SU-DHL-6 (cell line): ENCODE measurements at regions not wholly inside any gene's neighbourhood (a gene's known extent, or its start where the extent isn't known, plus 50 kb on each side); places are given as distances from the start of the nearest gene placed in this dataset.
"Not testable (repeated sequence)": the region's sequence is repeated elsewhere in the genome, so short reads cannot be mapped to it uniquely, and the experiment has no call there.

Experiments
- H2AFZ ChIP-seq: fragments of 200-600 bp; sonication (generic); 2 replicates; pipeline ENCODE4 v1.6.1; 2014; ENCODE audit warnings: low read depth, mild to moderate bottlenecking, moderate library complexity, mixed read lengths, antibody characterized with exemption, low read length; ENCODE audit not compliant: severe bottlenecking
- H3F3A ChIP-seq: fragments of 200-600 bp; shearing (Covaris generic); 2 replicates; pipeline ENCODE4 v1.6.0; 2016; ENCODE audit warnings: antibody characterized with exemption, mild to moderate bottlenecking; ENCODE audit not compliant: insufficient read depth
- H3K27ac ChIP-seq: fragments of 200-600 bp; sonication (generic); 2 replicates; pipeline ENCODE4 v1.5.1; 2016; ENCODE audit warnings: low read depth, mild to moderate bottlenecking, low read length, moderate library complexity, mixed read lengths
- H3K27me3 ChIP-seq: fragments of 200-600 bp; sonication (generic), shearing (Covaris generic); 2 replicates; pipeline ENCODE4 v1.6.0; 2014; ENCODE audit warnings: mild to moderate bottlenecking, low read length
- H3K36me3 ChIP-seq: fragments of 200-600 bp; sonication (generic); 2 replicates; pipeline ENCODE4 v1.6.1; 2014; ENCODE audit warnings: mild to moderate bottlenecking, low read length, mixed read lengths
- H3K4me2 ChIP-seq: fragments of 300-600, 200-600 bp; shearing (Covaris generic), sonication (generic); 2 replicates; pipeline ENCODE4 v1.6.0; 2014; ENCODE audit warnings: low read length, low read depth, mild to moderate bottlenecking; ENCODE audit not compliant: poor library complexity, severe bottlenecking
- H3K4me3 ChIP-seq: fragments of 200-600 bp; sonication (generic); 2 replicates; pipeline ENCODE4 v1.5.1; 2014; ENCODE audit warnings: antibody characterized with exemption, low read length, mild to moderate bottlenecking, mixed read lengths; ENCODE audit not compliant: insufficient read depth, poor library complexity, severe bottlenecking
- H3K79me2 ChIP-seq: fragments of 200-600 bp; sonication (generic); 2 replicates; pipeline ENCODE4 v1.6.1; 2014; ENCODE audit warnings: mild to moderate bottlenecking, low read length, moderate library complexity; ENCODE audit not compliant: insufficient read depth
- H3K9ac ChIP-seq: fragments of 200-600 bp; sonication (generic); 2 replicates; pipeline ENCODE4 v1.7.0; 2014; ENCODE audit warnings: mild to moderate bottlenecking, low read length
- H3K9me2 ChIP-seq: fragments of 200-600 bp; sonication (generic); replicated peaks from 2 replicates; pipeline ENCODE4 v1.6.1; 2014; ENCODE audit warnings: low read length; ENCODE audit not compliant: insufficient read depth
- H3K9me3 ChIP-seq: fragments of 200-600 bp; sonication (generic); 2 replicates; pipeline ENCODE4 v1.6.1; 2014; ENCODE audit warnings: low read length, mixed read lengths; ENCODE audit not compliant: insufficient read depth
- H4K20me1 ChIP-seq: fragments of 200-600 bp; sonication (generic); 2 replicates; pipeline ENCODE4 v1.6.1; 2014; ENCODE audit warnings: low read depth, mild to moderate bottlenecking, antibody characterized with exemption, low read length, moderate library complexity, mixed read lengths
- CTCF ChIP-seq: fragments of 200-600 bp; sonication (generic); IDR thresholded peaks from one replicate; pipeline ENCODE4 v1.5.1; 2017; ENCODE audit warnings: antibody characterized with exemption, mild to moderate bottlenecking, low read length, moderate library complexity; ENCODE audit not compliant: insufficient read depth, poor library complexity, severe bottlenecking
- EZH2phosphoT487 ChIP-seq: fragments of 200-600 bp; sonication (generic), shearing (Covaris generic); conservative IDR thresholded peaks from 2 replicates; pipeline ENCODE4 v1.6.1; 2018; ENCODE audit warnings: mild to moderate bottlenecking, antibody characterized with exemption, low read length, moderate library complexity, mixed read lengths

- H3K4me3 ChIP-seq: no peak overlapping the region
- no peaks in the 10 kb centered on the region for H3K36me3 ChIP-seq
- no peaks in the 10 kb centered on the region for H4K20me1 ChIP-seq
- H3K27me3 ChIP-seq: no peaks in the 10 kb centered on the region
- no peak overlapping the region for H3K27ac ChIP-seq
- H3K79me2 ChIP-seq: no peaks in the 10 kb centered on the region
- H3K4me2 ChIP-seq: no peak overlapping the region
- no peak overlapping the region for H2AFZ ChIP-seq
- no peaks in the 10 kb centered on the region for H3K9me3 ChIP-seq
- H3K9ac ChIP-seq: no peak overlapping the region
- TF ChIP-seq CTCF: no peak
- no peak for TF ChIP-seq EZH2phosphoT487
- no peaks in the 10 kb centered on the region for H3F3A ChIP-seq
- H3K9me2 ChIP-seq: no peaks in the 10 kb centered on the region
Observed at GRCh38 chr2:49309461-49309860, 155.1 kb upstream of the FSHR start.

DNA sequence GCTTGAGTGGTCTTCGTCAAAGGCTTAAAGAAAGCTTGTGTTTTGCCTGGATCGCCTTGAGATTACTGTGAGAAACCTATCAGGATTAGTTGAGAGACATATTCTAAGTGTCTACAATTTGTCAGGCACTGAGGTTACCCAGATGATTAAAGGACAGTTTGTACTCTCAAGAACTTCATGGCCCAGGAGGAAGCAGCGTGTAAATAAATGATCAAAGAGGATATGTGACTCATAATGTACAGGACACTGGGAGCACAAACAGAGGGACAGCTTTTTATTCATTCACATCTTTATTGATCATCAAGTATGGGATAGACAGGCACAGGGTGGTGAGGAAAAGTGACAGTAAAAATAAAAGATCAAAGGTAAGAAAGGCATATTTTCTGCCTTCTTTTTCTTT is 152.6 kb upstream of the FSHR start:
- no peak for TF ChIP-seq EZH2phosphoT487
- TF ChIP-seq CTCF: no peak
- Histone ChIP-seq H3K9ac (no peak overlapping the region), H3F3A (no peaks in the 10 kb centered on the region), H3K79me2 (no peaks in the 10 kb centered on the region), H3K4me2 (no peak overlapping the region), H3K36me3 (no peaks in the 10 kb centered on the region), H3K27me3 (no peaks in the 10 kb centered on the region), H3K4me3 (no peak overlapping the region), H3K27ac (no peak overlapping the region), H3K9me3 (no peaks in the 10 kb centered on the region), H3K9me2 (no peaks in the 10 kb centered on the region), H2AFZ (no peak overlapping the region), H4K20me1 (no peaks in the 10 kb centered on the region)

GRCh38 chr2:49298693-49299092 is 144.4 kb upstream of the FSHR start:
- not testable (repeated sequence) for H3K79me2 ChIP-seq, H3K27me3 ChIP-seq, H3K27ac ChIP-seq, H3K4me3 ChIP-seq, H3K9me3 ChIP-seq, H3K9me2 ChIP-seq, H4K20me1 ChIP-seq, H3F3A ChIP-seq, H3K4me2 ChIP-seq, H3K36me3 ChIP-seq, H3K9ac ChIP-seq, H2AFZ ChIP-seq

DNA sequence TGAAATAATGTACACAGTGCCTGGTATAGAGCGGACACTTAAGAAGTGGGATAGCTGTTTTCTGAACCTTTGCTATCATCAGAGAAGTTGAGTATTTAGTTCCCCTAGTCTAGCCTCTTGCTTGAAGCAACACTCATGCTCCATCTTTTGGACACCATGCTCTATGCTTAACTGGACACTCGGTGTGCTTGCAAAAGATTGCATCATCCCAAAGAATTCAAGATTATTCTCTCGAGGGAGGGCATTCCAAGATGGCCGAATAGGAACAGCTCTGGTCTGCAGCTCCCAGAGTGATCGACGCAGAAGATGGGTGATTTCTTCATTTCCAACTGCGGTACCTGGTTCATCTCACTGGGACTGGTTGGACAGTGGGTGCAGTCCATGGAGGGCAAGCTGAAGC is 143.9 kb upstream of the FSHR start:
- Histone ChIP-seq H3K36me3 (no peaks in the 10 kb centered on the region), H3K27me3 (no peaks in the 10 kb centered on the region), H3K9me3 (no peaks in the 10 kb centered on the region), H3K79me2 (no peaks in the 10 kb centered on the region), H4K20me1 (no peaks in the 10 kb centered on the region), H3K9me2 (no peaks in the 10 kb centered on the region), H3F3A (no peaks in the 10 kb centered on the region), H2AFZ (no peak overlapping the region), H3K4me2 (no peak overlapping the region), H3K4me3 (no peak overlapping the region), H3K9ac (no peak overlapping the region), H3K27ac (no peak overlapping the region)
- TF ChIP-seq EZH2phosphoT487 (no peak), CTCF (no peak)
